Renal cortex interstitium (tissue), 11 donors: ENCODE measurements at regions not wholly inside any gene's neighbourhood (a gene's known extent, or its start where the extent isn't known, plus 50 kb on each side); places are given as distances from the start of the nearest gene placed in this dataset.
"Not testable (repeated sequence)": the region's sequence is repeated elsewhere in the genome, so short reads cannot be mapped to it uniquely, and the experiment has no call there.

Experiments
- DNase-seq, 11 donors: peaks; one replicate each; pipeline ENCODE4 v3.0.0-alpha.2; 2013; ENCODE audit warnings: low read depth in 9 of 11, low spot score in 4 of 11; ENCODE audit errors: extremely low read depth in 1 of 11

- no peak for DNase-seq
These were observed 435.3 kb downstream of the ZIC3 start for GRCh38 chrX:138001226-138001625.

GRCh38 chrX:138006180-138006579 is 440.3 kb downstream of the ZIC3 start:
- DNase-seq, result no peak

- DNase-seq, result no peak
These were observed 442.4 kb downstream of the ZIC3 start for GRCh38 chrX:138008281-138008680.

GRCh38 chrX:138011468-138011867 is 445.5 kb downstream of the ZIC3 start:
- DNase-seq, result no peak

- no peak for DNase-seq
These were observed 448.6 kb downstream of the ZIC3 start for GRCh38 chrX:138014577-138014976.

GRCh38 chrX:138018145-138018799 is 452.3 kb downstream of the ZIC3 start:
- DNase-seq, result no peak

- DNase-seq, result no peak
These were observed 455.0 kb downstream of the ZIC3 start for GRCh38 chrX:138020941-138021340.

- DNase-seq, result peak in 1 of 11 donors; percentile 0
These were observed 460.3 kb downstream of the ZIC3 start for GRCh38 chrX:138026211-138026610.

GRCh38 chrX:138031715-138032114 is 465.8 kb downstream of the ZIC3 start:
- no peak for DNase-seq

GRCh38 chrX:138034136-138034535 is 468.2 kb downstream of the ZIC3 start:
- no peak for DNase-seq

- DNase-seq, result no peak
These were observed 471.6 kb downstream of the ZIC3 start for GRCh38 chrX:138037548-138037947.

GRCh38 chrX:138057883-138058282 is 492.0 kb downstream of the ZIC3 start:
- no peak for DNase-seq

- DNase-seq, result no peak
These were observed 493.0 kb downstream of the ZIC3 start for GRCh38 chrX:138058931-138059330.

- DNase-seq, result no peak
These were observed 501.5 kb downstream of the ZIC3 start for GRCh38 chrX:138067415-138067814.

- DNase-seq, result no peak
These were observed 507.7 kb downstream of the ZIC3 start for GRCh38 chrX:138073626-138074025.

GRCh38 chrX:138082251-138082650 is 516.3 kb downstream of the ZIC3 start:
- DNase-seq, result no peak

GRCh38 chrX:138082896-138083295 is 517.0 kb downstream of the ZIC3 start:
- no peak for DNase-seq

GRCh38 chrX:138110910-138111309 is 545.0 kb downstream of the ZIC3 start:
- DNase-seq, result not testable (repeated sequence)

GRCh38 chrX:138127314-138127713 is 561.4 kb downstream of the ZIC3 start:
- DNase-seq, result no peak

GRCh38 chrX:138128027-138128671 is 562.2 kb downstream of the ZIC3 start:
- peak in 9 of 11 donors; percentile 1 to 22 (median 9) for DNase-seq

- no peak for DNase-seq
These were observed 560.8 kb downstream of the FGF13 start for GRCh38 chrX:138150709-138151108.
